ENCODE measurements at regions not wholly inside any gene's neighbourhood (a gene's known extent, or its start where the extent isn't known, plus 50 kb on each side); places are given as distances from the start of the nearest gene placed in this dataset.
"Not testable (repeated sequence)": the region's sequence is repeated elsewhere in the genome, so short reads cannot be mapped to it uniquely, and the experiment has no call there.

DNA sequence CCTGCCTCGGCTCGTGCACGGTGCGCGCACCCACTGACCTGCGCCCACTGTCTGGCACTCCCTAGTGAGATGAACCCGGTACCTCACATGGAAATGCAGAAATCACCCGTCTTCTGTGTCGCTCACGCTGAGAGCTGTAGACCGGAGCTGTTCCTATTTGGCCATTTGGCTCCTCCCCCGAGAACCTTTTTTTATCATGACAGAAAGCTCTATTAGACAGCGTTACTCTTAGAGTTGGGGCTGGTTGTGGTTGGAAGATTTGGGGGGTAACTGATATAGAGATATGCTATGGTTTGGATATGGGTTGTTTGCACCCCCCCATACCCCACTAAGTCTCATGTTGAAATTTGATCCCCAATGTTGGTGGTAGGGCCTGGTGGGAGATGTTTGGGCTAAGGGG, 226.2 kb downstream of the LRRC70 start:
- H3K9me3 ChIP-seq (ENCODE audit: control insufficient read depth in 2 of 2, low read length in 2 of 2); H3K4me1 ChIP-seq (ENCODE audit: control insufficient read depth, insufficient read depth, low read length, poor library complexity, severe bottlenecking); H3K4me3 ChIP-seq (ENCODE audit: low read depth, low read length); H3K36me3 Mint-ChIP-seq; H3K27ac Mint-ChIP-seq; DNase-seq; H3K4me3 Mint-ChIP-seq; H3K27ac ChIP-seq (ENCODE audit: insufficient read depth, low read length, poor library complexity, severe bottlenecking); H3K27me3 ChIP-seq (ENCODE audit: control insufficient read depth, insufficient read depth, low read length); ATAC-seq (ENCODE audit: low read depth in 2 of 2); H3K27me3 Mint-ChIP-seq; H3K4me1 Mint-ChIP-seq; H3K9me3 Mint-ChIP-seq; H3K36me3 ChIP-seq (ENCODE audit: control insufficient read depth, insufficient read depth, low read length): not testable (repeated sequence)

DNA sequence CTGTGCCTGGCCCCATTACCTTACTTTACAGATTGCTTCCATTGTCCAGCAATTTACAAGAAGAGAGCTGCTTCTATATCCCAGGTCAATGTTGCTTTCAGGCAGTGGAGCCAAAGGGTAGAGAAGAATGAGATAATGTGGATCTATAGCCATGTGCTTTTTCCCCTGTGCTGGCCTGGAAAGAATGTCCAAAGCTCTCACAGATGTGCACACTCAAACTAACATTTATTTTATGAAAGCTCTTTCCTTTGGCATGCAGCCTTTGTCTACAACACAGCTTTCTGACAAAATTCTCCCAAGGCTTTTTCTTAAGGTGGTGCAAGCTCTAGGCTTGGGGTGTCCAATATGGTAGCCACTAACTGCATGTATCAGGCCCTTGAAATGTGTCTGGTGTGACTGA, 217.3 kb downstream of the LRRC70 start:
- Mint-ChIP-seq H3K4me1 (no peaks in the 10 kb centered on the region), H3K27me3 (peaks cover 5% of the 10 kb centered on the region), H3K36me3 (no peaks in the 10 kb centered on the region), H3K9me3 (peaks cover 0 to 16% (median 11%) of the 10 kb centered on the region in 7 donors), H3K27ac (no peak overlapping the region), H3K4me3 (no peak overlapping the region)
- DNase-seq, result no peak
- Histone ChIP-seq H3K9me3 (ENCODE audit: control insufficient read depth in 2 of 2, low read length in 2 of 2) (peaks cover 0 to 5% of the 10 kb centered on the region in 2 experiments), H3K36me3 (ENCODE audit: control insufficient read depth, insufficient read depth, low read length) (no peaks in the 10 kb centered on the region), H3K4me3 (ENCODE audit: low read depth, low read length) (no peak overlapping the region), H3K27me3 (ENCODE audit: control insufficient read depth, insufficient read depth, low read length) (no peaks in the 10 kb centered on the region), H3K27ac (ENCODE audit: insufficient read depth, low read length, poor library complexity, severe bottlenecking) (no peak overlapping the region), H3K4me1 (ENCODE audit: control insufficient read depth, insufficient read depth, low read length, poor library complexity, severe bottlenecking) (no peaks in the 10 kb centered on the region)
- ATAC-seq (ENCODE audit: low read depth in 2 of 2), result no peak

- H3K27me3 ChIP-seq (ENCODE audit: control insufficient read depth, insufficient read depth, low read length), result peaks cover 4% of the 10 kb centered on the region
- DNase-seq (no peak), ATAC-seq (ENCODE audit: low read depth in 2 of 2) (no peak)
- no peak overlapping the region for H3K27ac Mint-ChIP-seq
- no peaks in the 10 kb centered on the region for H3K4me1 ChIP-seq (ENCODE audit: control insufficient read depth, insufficient read depth, low read length, poor library complexity, severe bottlenecking)
- H3K36me3 ChIP-seq (ENCODE audit: control insufficient read depth, insufficient read depth, low read length), result no peaks in the 10 kb centered on the region
- H3K27me3 Mint-ChIP-seq, result peaks cover 5% of the 10 kb centered on the region
- H3K4me3 Mint-ChIP-seq, result no peak overlapping the region
- H3K4me3 ChIP-seq (ENCODE audit: low read depth, low read length), result no peak overlapping the region
- no peak overlapping the region for H3K27ac ChIP-seq (ENCODE audit: insufficient read depth, low read length, poor library complexity, severe bottlenecking)
- no peaks in the 10 kb centered on the region for H3K36me3 Mint-ChIP-seq
- H3K4me1 Mint-ChIP-seq, result no peaks in the 10 kb centered on the region
- peaks cover 0 to 5% of the 10 kb centered on the region in 2 experiments for H3K9me3 ChIP-seq (ENCODE audit: control insufficient read depth in 2 of 2, low read length in 2 of 2)
- peaks cover 0 to 16% (median 11%) of the 10 kb centered on the region in 7 donors for H3K9me3 Mint-ChIP-seq
Measured at GRCh38 chr5:62794456-62794855, 215.8 kb downstream of the LRRC70 start.

GRCh38 chr5:62791059-62791458, 212.4 kb downstream of the LRRC70 start:
- no peaks in the 10 kb centered on the region for H3K4me1 ChIP-seq (ENCODE audit: control insufficient read depth, insufficient read depth, low read length, poor library complexity, severe bottlenecking)
- peaks cover 4% of the 10 kb centered on the region for H3K27me3 ChIP-seq (ENCODE audit: control insufficient read depth, insufficient read depth, low read length)
- no peak overlapping the region for H3K27ac ChIP-seq (ENCODE audit: insufficient read depth, low read length, poor library complexity, severe bottlenecking)
- no peaks in the 10 kb centered on the region for H3K36me3 ChIP-seq (ENCODE audit: control insufficient read depth, insufficient read depth, low read length)
- DNase-seq, result no peak
- Mint-ChIP-seq H3K36me3 (no peaks in the 10 kb centered on the region), H3K4me1 (no peaks in the 10 kb centered on the region), H3K27ac (no peak overlapping the region), H3K4me3 (no peak overlapping the region), H3K27me3 (peaks cover 7% of the 10 kb centered on the region), H3K9me3 (peaks cover 0 to 4% (median 0%) of the 10 kb centered on the region in 7 donors)
- no peak overlapping the region for H3K4me3 ChIP-seq (ENCODE audit: low read depth, low read length)
- H3K9me3 ChIP-seq (ENCODE audit: control insufficient read depth in 2 of 2, low read length in 2 of 2), result no peaks in the 10 kb centered on the region
- ATAC-seq (ENCODE audit: low read depth in 2 of 2), result no peak

DNA sequence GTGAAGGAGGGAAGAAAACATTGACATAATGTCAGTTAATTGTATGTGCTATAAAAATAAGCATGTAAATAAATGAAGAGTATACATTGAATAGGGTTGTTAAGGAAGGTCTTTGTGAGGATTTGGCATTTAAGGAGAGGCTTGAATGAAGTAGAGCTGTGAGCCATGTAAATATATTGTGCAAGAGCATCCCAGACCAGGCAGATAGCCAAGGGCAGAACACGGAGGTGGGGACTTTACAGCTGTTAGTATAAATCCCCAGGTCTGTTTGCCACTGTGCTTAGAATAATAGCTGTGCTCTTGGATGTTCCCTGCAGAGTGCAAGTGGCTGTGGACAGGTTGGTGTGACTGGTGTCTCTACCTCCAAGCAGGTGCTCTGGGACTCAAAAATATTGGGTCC, 211.7 kb downstream of the LRRC70 start:
- Mint-ChIP-seq H3K27ac (no peak overlapping the region), H3K36me3 (no peaks in the 10 kb centered on the region), H3K4me3 (no peak overlapping the region), H3K4me1 (no peaks in the 10 kb centered on the region), H3K9me3 (peaks cover 0 to 4% (median 0%) of the 10 kb centered on the region in 7 donors), H3K27me3 (peaks cover 7% of the 10 kb centered on the region)
- ATAC-seq (ENCODE audit: low read depth in 2 of 2), result no peak
- Histone ChIP-seq H3K4me1 (ENCODE audit: control insufficient read depth, insufficient read depth, low read length, poor library complexity, severe bottlenecking) (no peaks in the 10 kb centered on the region), H3K36me3 (ENCODE audit: control insufficient read depth, insufficient read depth, low read length) (no peaks in the 10 kb centered on the region), H3K9me3 (ENCODE audit: control insufficient read depth in 2 of 2, low read length in 2 of 2) (no peaks in the 10 kb centered on the region), H3K4me3 (ENCODE audit: low read depth, low read length) (no peak overlapping the region), H3K27ac (ENCODE audit: insufficient read depth, low read length, poor library complexity, severe bottlenecking) (no peak overlapping the region), H3K27me3 (ENCODE audit: control insufficient read depth, insufficient read depth, low read length) (peaks cover 4% of the 10 kb centered on the region)
- DNase-seq, result no peak

GRCh38 chr5:62786099-62786498, 207.5 kb downstream of the LRRC70 start:
- H3K27ac ChIP-seq (ENCODE audit: insufficient read depth, low read length, poor library complexity, severe bottlenecking), result no peak overlapping the region
- H3K36me3 ChIP-seq (ENCODE audit: control insufficient read depth, insufficient read depth, low read length), result no peaks in the 10 kb centered on the region
- H3K4me3 ChIP-seq (ENCODE audit: low read depth, low read length), result no peak overlapping the region
- no peak for ATAC-seq (ENCODE audit: low read depth in 2 of 2)
- H3K9me3 ChIP-seq (ENCODE audit: control insufficient read depth in 2 of 2, low read length in 2 of 2), result no peaks in the 10 kb centered on the region
- H3K27me3 Mint-ChIP-seq, result peaks cover 7% of the 10 kb centered on the region
- no peak for DNase-seq
- H3K4me3 Mint-ChIP-seq, result no peak overlapping the region
- no peaks in the 10 kb centered on the region for H3K4me1 Mint-ChIP-seq
- H3K4me1 ChIP-seq (ENCODE audit: control insufficient read depth, insufficient read depth, low read length, poor library complexity, severe bottlenecking), result no peaks in the 10 kb centered on the region
- peaks cover 4% of the 10 kb centered on the region for H3K27me3 ChIP-seq (ENCODE audit: control insufficient read depth, insufficient read depth, low read length)
- no peaks in the 10 kb centered on the region for H3K9me3 Mint-ChIP-seq
- no peaks in the 10 kb centered on the region for H3K36me3 Mint-ChIP-seq
- H3K27ac Mint-ChIP-seq, result no peak overlapping the region

DNA sequence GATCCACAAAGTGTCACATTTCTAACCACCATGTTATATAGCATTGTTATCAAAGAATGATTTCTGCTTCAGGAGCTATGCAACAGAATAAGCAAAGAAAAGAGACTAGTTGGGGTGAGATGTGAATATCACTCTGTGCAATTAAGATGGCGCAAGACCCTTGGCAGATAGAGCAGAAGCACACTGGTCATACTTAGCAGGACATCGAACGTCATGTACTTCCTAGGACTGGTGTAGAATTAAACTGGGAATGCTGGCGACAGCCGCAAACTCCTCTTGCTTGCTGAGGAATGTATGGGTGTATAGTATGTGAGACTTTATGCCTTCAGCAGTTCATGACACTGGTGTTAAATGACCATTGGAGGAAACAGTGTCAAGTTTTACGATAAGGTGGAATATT, 207.0 kb downstream of the LRRC70 start:
- Histone ChIP-seq H3K27ac (ENCODE audit: insufficient read depth, low read length, poor library complexity, severe bottlenecking) (no peak overlapping the region), H3K4me1 (ENCODE audit: control insufficient read depth, insufficient read depth, low read length, poor library complexity, severe bottlenecking) (no peaks in the 10 kb centered on the region), H3K4me3 (ENCODE audit: low read depth, low read length) (no peak overlapping the region), H3K36me3 (ENCODE audit: control insufficient read depth, insufficient read depth, low read length) (no peaks in the 10 kb centered on the region), H3K9me3 (ENCODE audit: control insufficient read depth in 2 of 2, low read length in 2 of 2) (no peaks in the 10 kb centered on the region), H3K27me3 (ENCODE audit: control insufficient read depth, insufficient read depth, low read length) (peaks cover 2% of the 10 kb centered on the region)
- Mint-ChIP-seq H3K27ac (no peak overlapping the region), H3K4me1 (no peaks in the 10 kb centered on the region), H3K9me3 (no peaks in the 10 kb centered on the region), H3K4me3 (no peak overlapping the region), H3K27me3 (peaks cover 7% of the 10 kb centered on the region), H3K36me3 (no peaks in the 10 kb centered on the region)
- DNase-seq, result no peak
- ATAC-seq (ENCODE audit: low read depth in 2 of 2), result no peak

DNA sequence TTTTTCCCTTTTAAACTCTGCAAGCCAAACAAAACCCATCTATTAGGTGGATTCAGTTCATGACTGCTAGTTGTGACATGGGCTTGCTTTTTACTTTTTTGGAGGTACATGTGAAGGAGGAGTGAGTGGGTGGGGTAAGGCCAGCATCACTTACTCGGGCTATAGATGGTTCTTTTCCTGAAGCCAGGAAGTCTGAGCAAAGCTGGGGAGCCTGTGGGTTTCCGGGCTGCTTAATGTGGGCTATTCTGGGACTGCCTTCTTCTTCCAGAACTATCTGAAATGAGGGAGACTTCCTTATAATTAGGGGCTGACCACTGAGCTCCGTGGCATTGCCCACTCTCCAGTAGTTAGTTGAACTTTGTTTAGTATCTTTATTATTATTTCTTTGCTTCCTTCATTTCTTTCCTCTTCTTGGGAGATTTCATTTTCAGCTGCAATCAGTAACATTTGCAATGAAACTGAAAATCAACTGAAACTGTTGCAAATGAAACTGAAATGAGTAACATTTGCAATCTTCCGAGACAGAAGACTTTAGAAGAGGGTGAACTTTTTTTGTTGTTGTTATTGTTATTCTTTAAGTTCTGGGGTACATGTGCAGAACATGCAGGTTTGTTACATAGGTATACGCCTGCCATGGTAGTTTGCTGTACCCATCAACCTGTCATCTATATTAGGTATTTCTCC, 204.9 kb downstream of the LRRC70 start:
- no peaks in the 10 kb centered on the region for H3K4me1 ChIP-seq (ENCODE audit: control insufficient read depth, insufficient read depth, low read length, poor library complexity, severe bottlenecking)
- no peaks in the 10 kb centered on the region for H3K9me3 ChIP-seq (ENCODE audit: control insufficient read depth in 2 of 2, low read length in 2 of 2)
- Mint-ChIP-seq H3K9me3 (no peaks in the 10 kb centered on the region), H3K4me1 (peaks cover 0 to 2% (median 0%) of the 10 kb centered on the region in 4 donors), H3K36me3 (no peaks in the 10 kb centered on the region), H3K27ac (no peak overlapping the region), H3K4me3 (no peak overlapping the region), H3K27me3 (no peaks in the 10 kb centered on the region)
- no peak overlapping the region for H3K4me3 ChIP-seq (ENCODE audit: low read depth, low read length)
- no peaks in the 10 kb centered on the region for H3K36me3 ChIP-seq (ENCODE audit: control insufficient read depth, insufficient read depth, low read length)
- DNase-seq (no peak), ATAC-seq (ENCODE audit: low read depth in 2 of 2) (no peak)
- no peaks in the 10 kb centered on the region for H3K27me3 ChIP-seq (ENCODE audit: control insufficient read depth, insufficient read depth, low read length)
- no peak overlapping the region for H3K27ac ChIP-seq (ENCODE audit: insufficient read depth, low read length, poor library complexity, severe bottlenecking)
